ENCODE measurements at regions not wholly inside any gene's neighbourhood (a gene's known extent, or its start where the extent isn't known, plus 50 kb on each side); places are given as distances from the start of the nearest gene placed in this dataset.
A peak's percentile ranks its signal among the peaks of the same experiment; 100 is the strongest.

- H3K4me1 ChIP-seq (ENCODE audit: insufficient read depth, low read length) = no peaks in the 10 kb centered on the region
- H3K4me3 ChIP-seq (ENCODE audit: low read length) = no peak overlapping the region
- H3K27me3 ChIP-seq (ENCODE audit: insufficient read depth, low read length) = peaks cover 6% of the 10 kb centered on the region
- no peaks in the 10 kb centered on the region for H3K9me3 ChIP-seq (ENCODE audit: low read length)
- no peaks in the 10 kb centered on the region for H3K36me3 ChIP-seq (ENCODE audit: insufficient read depth, low read length)
- H2AFZ ChIP-seq (ENCODE audit: low read depth, low read length) = no peak overlapping the region
Measured at GRCh38 chr5:163677092-163677491, 171.7 kb downstream of the MAT2B start.

GRCh38 chr5:163682234-163682633 lies 176.8 kb downstream of the MAT2B start:
- Histone ChIP-seq H3K4me3 (ENCODE audit: low read length) (no peak overlapping the region), H3K27me3 (ENCODE audit: insufficient read depth, low read length) (peaks cover 9% of the 10 kb centered on the region), H2AFZ (ENCODE audit: low read depth, low read length) (no peak overlapping the region), H3K4me1 (ENCODE audit: insufficient read depth, low read length) (no peaks in the 10 kb centered on the region), H3K9me3 (ENCODE audit: low read length) (no peaks in the 10 kb centered on the region), H3K36me3 (ENCODE audit: insufficient read depth, low read length) (no peaks in the 10 kb centered on the region)

GRCh38 chr5:163687414-163687813 lies 182.0 kb downstream of the MAT2B start:
- Histone ChIP-seq H3K36me3 (ENCODE audit: insufficient read depth, low read length) (no peaks in the 10 kb centered on the region), H3K9me3 (ENCODE audit: low read length) (no peaks in the 10 kb centered on the region), H3K4me1 (ENCODE audit: insufficient read depth, low read length) (no peaks in the 10 kb centered on the region), H3K4me3 (ENCODE audit: low read length) (no peak overlapping the region), H3K27me3 (ENCODE audit: insufficient read depth, low read length) (peaks cover 3% of the 10 kb centered on the region), H2AFZ (ENCODE audit: low read depth, low read length) (no peak overlapping the region)

- H3K36me3 ChIP-seq (ENCODE audit: insufficient read depth, low read length) = no peaks in the 10 kb centered on the region
- no peaks in the 10 kb centered on the region for H3K9me3 ChIP-seq (ENCODE audit: low read length)
- no peaks in the 10 kb centered on the region for H3K27me3 ChIP-seq (ENCODE audit: insufficient read depth, low read length)
- H3K4me3 ChIP-seq (ENCODE audit: low read length) = no peak overlapping the region
- no peak overlapping the region for H2AFZ ChIP-seq (ENCODE audit: low read depth, low read length)
- H3K4me1 ChIP-seq (ENCODE audit: insufficient read depth, low read length) = peaks cover 5% of the 10 kb centered on the region
Measured at GRCh38 chr5:163692091-163692490, 186.7 kb downstream of the MAT2B start.

- Histone ChIP-seq H2AFZ (ENCODE audit: low read depth, low read length) (no peak overlapping the region), H3K36me3 (ENCODE audit: insufficient read depth, low read length) (no peaks in the 10 kb centered on the region), H3K27me3 (ENCODE audit: insufficient read depth, low read length) (no peaks in the 10 kb centered on the region), H3K4me1 (ENCODE audit: insufficient read depth, low read length) (peaks cover 5% of the 10 kb centered on the region), H3K4me3 (ENCODE audit: low read length) (no peak overlapping the region), H3K9me3 (ENCODE audit: low read length) (no peaks in the 10 kb centered on the region)
Measured at GRCh38 chr5:163695830-163696578, 190.6 kb downstream of the MAT2B start.

GRCh38 chr5:163696579-163696887 lies 191.1 kb downstream of the MAT2B start:
- H3K4me1 ChIP-seq (ENCODE audit: insufficient read depth, low read length) = peaks cover 5% of the 10 kb centered on the region
- H3K27me3 ChIP-seq (ENCODE audit: insufficient read depth, low read length) = no peaks in the 10 kb centered on the region
- no peak overlapping the region for H2AFZ ChIP-seq (ENCODE audit: low read depth, low read length)
- no peaks in the 10 kb centered on the region for H3K9me3 ChIP-seq (ENCODE audit: low read length)
- H3K4me3 ChIP-seq (ENCODE audit: low read length) = no peak overlapping the region
- no peaks in the 10 kb centered on the region for H3K36me3 ChIP-seq (ENCODE audit: insufficient read depth, low read length)

- Histone ChIP-seq H2AFZ (ENCODE audit: low read depth, low read length) (peak overlapping the region; percentile 35), H3K9me3 (ENCODE audit: low read length) (no peaks in the 10 kb centered on the region), H3K4me1 (ENCODE audit: insufficient read depth, low read length) (no peaks in the 10 kb centered on the region), H3K36me3 (ENCODE audit: insufficient read depth, low read length) (no peaks in the 10 kb centered on the region), H3K27me3 (ENCODE audit: insufficient read depth, low read length) (no peaks in the 10 kb centered on the region), H3K4me3 (ENCODE audit: low read length) (no peak overlapping the region)
Measured at GRCh38 chr5:163706053-163706771, 200.8 kb downstream of the MAT2B start.

DNA sequence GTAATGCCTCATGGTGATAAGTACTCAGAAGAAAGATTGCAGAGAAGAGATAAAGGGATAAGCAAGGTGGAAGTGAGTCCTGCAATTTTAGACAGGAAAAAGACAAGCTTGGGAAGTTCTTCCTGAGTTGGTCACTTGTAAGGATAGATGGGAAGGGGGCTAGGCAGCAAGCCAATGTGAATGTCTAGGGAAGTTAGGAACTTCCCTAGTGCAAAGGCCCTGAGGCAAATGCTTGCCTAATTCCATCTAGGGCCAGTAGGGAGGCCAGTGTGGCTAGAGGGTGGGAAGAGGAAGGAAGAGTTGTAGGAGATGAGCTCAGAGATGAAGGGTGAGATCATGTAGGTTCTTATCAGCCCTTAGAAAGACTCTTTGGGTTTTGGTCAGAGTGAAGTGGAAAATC lies 206.6 kb downstream of the MAT2B start:
- Histone ChIP-seq H3K27me3 (ENCODE audit: insufficient read depth, low read length) (no peaks in the 10 kb centered on the region), H3K4me1 (ENCODE audit: insufficient read depth, low read length) (no peaks in the 10 kb centered on the region), H2AFZ (ENCODE audit: low read depth, low read length) (no peak overlapping the region), H3K4me3 (ENCODE audit: low read length) (no peak overlapping the region), H3K36me3 (ENCODE audit: insufficient read depth, low read length) (no peaks in the 10 kb centered on the region), H3K9me3 (ENCODE audit: low read length) (no peaks in the 10 kb centered on the region)

GRCh38 chr5:163718272-163718671 lies 212.9 kb downstream of the MAT2B start:
- H3K36me3 ChIP-seq (ENCODE audit: insufficient read depth, low read length) = no peaks in the 10 kb centered on the region
- no peak overlapping the region for H3K4me3 ChIP-seq (ENCODE audit: low read length)
- no peaks in the 10 kb centered on the region for H3K27me3 ChIP-seq (ENCODE audit: insufficient read depth, low read length)
- H2AFZ ChIP-seq (ENCODE audit: low read depth, low read length) = no peak overlapping the region
- peaks cover 2% of the 10 kb centered on the region for H3K9me3 ChIP-seq (ENCODE audit: low read length)
- H3K4me1 ChIP-seq (ENCODE audit: insufficient read depth, low read length) = no peaks in the 10 kb centered on the region

GRCh38 chr5:163724305-163724704 lies 218.9 kb downstream of the MAT2B start:
- no peaks in the 10 kb centered on the region for H3K4me1 ChIP-seq (ENCODE audit: insufficient read depth, low read length)
- H3K4me3 ChIP-seq (ENCODE audit: low read length) = no peak overlapping the region
- H2AFZ ChIP-seq (ENCODE audit: low read depth, low read length) = no peak overlapping the region
- H3K27me3 ChIP-seq (ENCODE audit: insufficient read depth, low read length) = no peaks in the 10 kb centered on the region
- no peaks in the 10 kb centered on the region for H3K9me3 ChIP-seq (ENCODE audit: low read length)
- H3K36me3 ChIP-seq (ENCODE audit: insufficient read depth, low read length) = no peaks in the 10 kb centered on the region

GRCh38 chr5:163727028-163727427 lies 221.6 kb downstream of the MAT2B start:
- no peak overlapping the region for H3K4me3 ChIP-seq (ENCODE audit: low read length)

GRCh38 chr5:163730206-163730756 lies 224.9 kb downstream of the MAT2B start:
- H3K4me3 ChIP-seq (ENCODE audit: low read length) = no peak overlapping the region
- H3K27me3 ChIP-seq (ENCODE audit: insufficient read depth, low read length) = no peaks in the 10 kb centered on the region
- no peaks in the 10 kb centered on the region for H3K36me3 ChIP-seq (ENCODE audit: insufficient read depth, low read length)
- H2AFZ ChIP-seq (ENCODE audit: low read depth, low read length) = no peak overlapping the region
- H3K9me3 ChIP-seq (ENCODE audit: low read length) = no peaks in the 10 kb centered on the region
- no peaks in the 10 kb centered on the region for H3K4me1 ChIP-seq (ENCODE audit: insufficient read depth, low read length)

More at GRCh38 chr5:163727028-163727427, 221.6 kb downstream of the MAT2B start:
- Histone ChIP-seq H2AFZ (ENCODE audit: low read depth, low read length) (no peak overlapping the region), H3K9me3 (ENCODE audit: low read length) (no peaks in the 10 kb centered on the region), H3K27me3 (ENCODE audit: insufficient read depth, low read length) (no peaks in the 10 kb centered on the region), H3K4me1 (ENCODE audit: insufficient read depth, low read length) (no peaks in the 10 kb centered on the region), H3K36me3 (ENCODE audit: insufficient read depth, low read length) (no peaks in the 10 kb centered on the region)

GRCh38 chr5:163731256-163731655 lies 225.8 kb downstream of the MAT2B start:
- H3K9me3 ChIP-seq (ENCODE audit: low read length) = no peaks in the 10 kb centered on the region
- no peak overlapping the region for H3K4me3 ChIP-seq (ENCODE audit: low read length)
- H3K4me1 ChIP-seq (ENCODE audit: insufficient read depth, low read length) = no peaks in the 10 kb centered on the region
- no peaks in the 10 kb centered on the region for H3K27me3 ChIP-seq (ENCODE audit: insufficient read depth, low read length)
- H2AFZ ChIP-seq (ENCODE audit: low read depth, low read length) = no peak overlapping the region
- H3K36me3 ChIP-seq (ENCODE audit: insufficient read depth, low read length) = no peaks in the 10 kb centered on the region

All from neuron (in vitro differentiated cells).